GM21423 (cell line): ENCODE measurements at regions not wholly inside any gene's neighbourhood (a gene's known extent, or its start where the extent isn't known, plus 50 kb on each side); places are given as distances from the start of the nearest gene placed in this dataset.

Experiments used
- ATAC-seq: cut with Tn5 transposase; IDR thresholded peaks from one replicate; pipeline ENCODE4 v1.9.1; 2021; ENCODE audit warnings: mild to moderate bottlenecking, moderate library complexity; ENCODE audit not compliant: unreplicated experiment

DNA sequence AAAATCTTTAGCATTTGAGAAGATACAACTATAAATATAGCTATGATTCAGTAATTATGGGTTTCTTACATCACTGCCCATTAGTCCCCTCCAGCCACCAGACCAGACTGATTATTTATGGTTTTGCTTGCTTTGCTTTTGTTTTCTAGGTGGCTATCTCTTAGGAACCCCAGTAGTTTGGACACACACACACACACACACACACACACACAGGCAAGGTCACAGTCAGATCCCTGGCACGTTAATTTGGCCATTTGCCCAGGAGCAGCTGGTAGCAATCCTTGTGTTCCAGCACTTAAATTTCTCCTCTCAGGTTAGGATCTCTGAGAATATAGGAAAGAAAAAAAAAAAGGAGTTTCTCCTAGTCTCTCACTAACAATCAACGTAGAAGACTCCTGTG is 90.2 kb upstream of the RESF1 start:
- no peak for ATAC-seq

DNA sequence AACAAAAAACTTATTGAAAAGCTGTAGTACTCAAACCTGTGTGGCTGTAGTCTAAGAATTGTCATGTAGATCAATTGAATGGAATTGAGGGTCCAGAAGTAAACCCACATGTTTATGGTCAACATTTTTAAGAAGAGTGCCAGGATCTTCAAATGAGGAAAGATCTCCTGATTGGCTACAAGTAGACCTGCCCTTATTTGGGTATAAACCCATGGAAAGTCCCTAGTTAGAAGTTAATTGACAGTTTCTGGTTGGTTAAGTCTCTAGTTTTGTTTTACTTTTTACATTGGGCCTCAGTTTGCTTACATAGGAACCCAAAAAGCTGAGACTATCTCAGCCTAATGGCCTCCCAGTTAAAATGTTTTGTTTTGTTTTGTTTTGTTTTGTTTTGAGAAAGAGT is 91.9 kb upstream of the RESF1 start:
- ATAC-seq, result no peak

DNA sequence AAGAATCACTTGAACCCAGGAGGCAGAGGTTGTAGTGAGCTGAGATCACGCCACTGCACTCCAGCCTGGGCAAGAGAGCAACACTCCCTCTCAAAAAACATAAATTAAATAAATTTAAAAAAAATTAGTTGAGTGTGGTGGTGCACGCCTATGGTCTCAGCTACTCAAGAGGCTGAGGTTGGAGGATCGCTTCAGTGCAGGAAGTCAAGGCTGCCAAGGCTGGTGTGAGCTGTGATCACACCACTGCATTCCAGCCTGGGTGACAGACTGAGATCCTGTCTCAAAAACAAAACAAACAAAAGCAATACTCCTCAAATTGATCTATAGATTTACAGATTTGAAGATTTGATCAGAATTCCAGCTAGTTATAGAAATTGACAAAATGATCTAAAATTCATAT is 92.7 kb upstream of the RESF1 start:
- ATAC-seq, result no peak

DNA sequence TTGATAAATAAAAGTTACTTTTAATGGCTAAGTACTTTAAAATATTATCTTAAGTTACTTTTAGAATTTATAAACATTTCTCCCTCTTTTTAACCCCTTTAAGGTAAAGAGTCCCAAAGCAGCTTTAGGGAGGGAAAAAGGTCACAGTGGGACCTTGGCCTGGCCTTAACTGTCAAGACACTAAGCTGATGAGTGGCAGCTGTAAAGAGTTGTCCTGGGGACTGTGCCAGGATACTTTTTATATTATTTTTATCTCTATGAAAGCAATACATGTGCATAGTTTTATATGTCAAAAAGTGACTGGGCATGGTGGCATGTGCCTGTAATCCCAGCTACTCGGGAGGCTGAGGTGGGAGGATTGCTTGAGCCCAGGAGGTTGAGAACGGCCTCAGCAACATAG is 94.2 kb upstream of the RESF1 start:
- ATAC-seq, result no peak

DNA sequence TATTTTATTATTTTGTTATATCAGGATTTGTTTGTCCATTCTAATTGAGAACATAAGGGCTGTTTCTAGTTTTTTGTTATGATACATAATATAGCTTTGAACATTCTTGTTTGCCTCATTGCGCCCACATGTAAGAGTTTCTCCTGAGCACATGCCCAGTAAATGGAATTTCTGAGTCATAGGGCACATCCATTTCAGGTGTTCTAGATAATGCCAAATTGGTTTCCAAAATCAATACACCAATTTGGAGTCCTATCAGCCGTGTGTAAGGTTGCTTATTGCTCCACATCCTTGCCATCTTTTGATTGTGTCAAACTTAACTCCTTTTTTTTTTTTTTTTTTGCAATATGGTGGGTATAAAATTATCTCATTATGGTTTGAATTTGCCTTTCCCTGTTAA is 97.9 kb upstream of the RESF1 start:
- ATAC-seq, result no peak

DNA sequence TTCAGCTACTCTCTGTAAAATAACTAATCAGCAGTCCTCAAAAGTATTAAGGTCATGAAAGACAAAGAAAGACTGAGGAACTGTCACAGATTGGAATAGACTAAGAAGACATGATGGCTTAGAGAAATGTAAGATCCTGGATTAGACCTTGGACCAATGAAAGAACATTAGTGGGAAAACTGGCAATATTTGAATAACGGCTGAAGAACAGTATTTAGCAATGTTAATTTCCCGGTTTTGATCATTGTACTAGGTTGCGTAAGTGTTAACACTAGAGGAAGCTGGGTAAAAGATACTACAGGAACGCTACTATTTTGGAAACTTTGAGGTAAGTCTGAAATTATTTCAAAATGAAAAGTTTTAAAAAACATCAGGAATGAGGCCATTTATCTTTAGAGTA is 98.8 kb upstream of the RESF1 start:
- ATAC-seq, result no peak

DNA sequence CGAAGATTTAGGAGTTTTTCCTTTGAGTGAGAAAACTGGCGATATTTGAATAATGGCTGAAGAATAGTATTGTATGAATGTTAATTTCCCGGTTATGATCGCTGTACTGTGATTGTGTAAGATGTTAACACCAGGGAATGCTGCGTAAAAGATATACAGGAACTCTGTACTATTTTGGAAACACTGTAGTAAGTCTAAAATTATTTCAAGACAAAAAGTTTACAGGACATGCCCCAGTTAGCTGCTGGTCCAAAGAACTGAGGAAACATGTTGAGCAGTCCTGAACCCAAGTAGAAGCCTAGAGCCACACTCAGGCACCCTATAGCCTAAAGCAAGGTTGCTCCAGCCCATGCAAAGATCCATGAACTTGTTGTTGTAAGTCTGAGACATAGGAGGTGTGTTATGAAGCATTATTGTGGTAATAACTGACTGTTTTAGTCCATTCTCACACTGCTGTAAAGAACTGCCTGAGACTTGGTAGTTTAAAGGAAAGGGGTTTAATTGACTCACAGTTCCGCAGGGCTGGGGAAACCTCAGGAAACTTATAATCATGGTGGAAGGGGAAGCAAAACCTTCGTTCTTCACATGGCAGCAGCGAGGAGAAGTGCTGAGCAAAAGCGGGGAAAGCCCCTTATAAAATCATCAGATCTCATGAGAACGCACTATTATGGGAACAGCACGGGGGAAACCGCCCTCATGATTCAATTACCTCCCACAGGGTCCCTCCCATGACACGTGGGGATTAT is 99.8 kb upstream of the RESF1 start:
- no peak for ATAC-seq

DNA sequence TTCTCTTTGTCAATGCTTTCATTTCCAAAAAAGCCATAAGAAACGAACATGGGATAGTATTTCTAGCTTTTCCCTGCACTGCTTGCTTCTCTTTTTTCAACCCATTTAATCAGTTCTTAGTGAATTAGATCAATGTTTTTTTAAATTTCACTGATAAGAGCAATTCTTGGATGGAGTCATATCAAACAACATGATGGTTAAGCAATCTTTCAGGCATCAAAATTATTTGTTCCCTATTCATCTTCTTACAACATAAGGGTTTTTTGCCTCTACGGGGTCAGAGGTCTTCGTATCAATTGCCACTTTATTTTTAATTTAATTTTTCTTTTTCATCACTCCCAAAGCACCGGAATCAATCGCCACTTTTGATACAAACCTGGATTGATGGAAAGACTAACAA is 103.8 kb upstream of the RESF1 start:
- ATAC-seq, result no peak

DNA sequence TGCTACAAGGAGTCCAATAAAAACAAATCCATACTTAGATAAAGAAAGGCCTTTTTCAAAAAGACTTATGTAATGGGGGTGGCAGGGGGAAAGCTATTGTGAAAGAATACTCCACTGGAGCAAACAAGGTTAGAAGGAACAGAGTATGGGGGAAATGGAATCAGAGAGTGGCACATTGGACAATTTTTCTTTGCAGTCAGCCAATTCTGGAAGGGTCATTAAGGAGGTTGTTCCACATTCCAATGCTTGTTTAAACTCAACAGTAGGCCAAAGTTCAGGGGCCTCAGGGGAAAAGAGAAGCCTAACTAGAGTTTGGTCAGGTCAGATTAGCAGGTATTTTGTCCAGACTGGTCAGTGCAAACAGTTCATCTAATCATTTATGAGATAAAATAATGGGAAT is 105.2 kb upstream of the RESF1 start:
- no peak for ATAC-seq

DNA sequence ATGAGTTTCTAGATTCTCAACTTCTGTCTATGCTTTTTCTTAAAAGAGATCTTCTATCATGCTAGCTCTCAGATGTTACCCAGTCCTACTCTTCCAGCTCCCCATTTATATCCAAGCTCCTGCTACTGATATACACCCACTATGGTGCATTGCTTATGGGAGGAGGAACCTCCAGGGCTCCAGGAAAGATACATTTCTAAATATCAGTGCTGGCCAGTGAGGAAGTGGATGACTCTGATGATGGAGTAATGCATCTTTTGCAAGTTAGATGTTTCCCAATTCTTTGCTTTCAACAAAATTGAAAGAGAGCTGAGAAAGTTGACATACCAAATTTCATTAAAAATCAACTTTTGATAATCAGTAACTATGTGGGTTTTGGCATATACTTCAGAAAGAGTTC is 105.7 kb upstream of the RESF1 start:
- ATAC-seq, result no peak

DNA sequence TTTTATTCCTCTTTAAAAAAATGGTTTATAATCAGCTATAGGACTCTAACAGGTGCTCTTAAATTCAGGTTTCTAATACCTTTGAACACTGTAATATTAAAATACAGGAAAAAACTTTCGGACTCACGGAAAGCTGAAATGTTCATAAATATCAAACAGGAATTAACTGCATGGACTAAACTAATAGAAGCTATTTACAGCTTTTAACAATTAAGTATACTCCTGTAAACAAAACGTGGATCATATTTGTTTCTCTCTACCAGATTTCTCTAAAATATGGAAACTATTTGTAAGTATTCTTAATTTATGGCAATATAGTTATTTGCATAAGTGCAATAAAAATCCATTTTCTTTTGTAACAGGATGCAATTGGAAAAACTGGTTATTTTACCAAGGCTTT is 108.9 kb upstream of the RESF1 start:
- no peak for ATAC-seq

DNA sequence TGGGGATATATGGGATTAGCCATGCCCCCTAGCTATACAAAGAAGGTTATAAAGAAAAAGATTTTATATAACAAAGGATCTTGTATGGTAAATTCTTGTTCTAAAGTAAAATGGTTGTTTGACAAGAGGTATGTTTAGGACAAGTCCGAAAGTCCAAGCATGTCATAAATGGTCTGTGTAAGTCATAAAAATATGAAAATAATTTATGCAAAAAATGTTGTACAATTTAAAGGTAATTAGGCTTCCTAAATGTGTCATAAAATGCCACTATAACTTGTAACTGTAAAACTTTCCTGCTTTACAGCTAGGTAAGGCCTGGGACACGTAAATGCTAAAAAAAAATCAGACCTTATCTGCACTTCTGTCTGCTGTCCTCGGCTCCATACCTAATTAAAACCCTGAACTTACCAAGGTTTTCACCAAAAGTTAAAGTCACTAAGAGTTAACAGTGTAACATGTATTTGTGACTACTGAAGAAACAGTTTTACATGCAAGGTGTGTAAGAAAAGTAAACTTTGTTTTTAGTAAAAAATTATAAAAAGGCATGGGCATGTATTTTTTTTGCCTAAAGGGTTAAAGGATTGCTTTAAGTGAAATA is 110.0 kb upstream of the RESF1 start:
- ATAC-seq, result no peak

DNA sequence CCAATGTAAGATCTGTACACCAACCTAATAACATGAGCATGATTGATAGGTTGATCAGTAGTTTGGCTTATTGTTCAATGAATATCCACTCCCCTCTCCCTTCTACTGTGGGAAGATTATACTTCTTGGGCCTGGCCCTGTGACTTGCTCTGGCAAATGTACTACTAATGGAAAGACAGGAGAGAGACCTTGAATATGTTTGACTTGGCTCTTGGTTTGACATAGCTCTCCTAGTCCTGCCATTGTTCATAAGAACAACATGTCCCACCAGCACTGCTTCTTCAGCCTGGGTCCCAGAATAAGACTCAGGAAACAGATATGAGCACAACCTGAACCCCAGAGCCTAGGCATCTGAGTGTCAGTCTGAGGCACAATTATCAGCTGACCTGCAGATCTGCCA is 112.8 kb upstream of the RESF1 start:
- no peak for ATAC-seq

DNA sequence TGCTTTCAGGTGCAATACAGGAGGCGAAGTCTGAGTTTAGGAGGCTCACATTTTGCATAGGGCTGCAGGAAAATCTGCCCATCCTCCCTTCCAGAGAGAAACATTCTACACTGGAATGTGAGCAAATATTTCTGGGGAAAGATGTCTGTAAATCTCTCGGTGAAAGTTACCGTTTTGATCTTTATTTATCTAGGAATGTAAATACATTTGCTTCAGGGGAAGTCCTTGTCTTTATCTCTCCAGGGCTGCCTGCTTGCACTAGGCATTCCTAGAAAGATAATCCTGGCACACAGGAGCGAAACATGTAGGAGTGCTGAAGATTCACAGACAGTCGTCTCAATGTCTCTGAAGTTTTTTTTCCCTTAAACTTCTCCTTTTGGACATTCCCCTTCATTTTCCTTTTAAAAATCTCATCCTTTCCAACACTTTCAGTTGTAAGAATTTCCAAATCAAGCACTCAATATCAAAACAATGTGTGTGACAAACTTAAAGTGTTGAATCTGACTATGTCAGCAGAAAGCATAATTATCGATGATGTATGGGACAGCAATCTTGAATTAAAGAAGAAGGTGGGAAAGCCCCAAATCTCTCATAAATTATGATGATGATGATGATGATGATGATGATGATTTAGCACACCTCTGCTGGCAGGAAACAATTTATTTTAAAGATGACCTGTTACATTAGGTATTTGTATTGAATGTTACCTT is 113.4 kb upstream of the RESF1 start:
- no peak for ATAC-seq

DNA sequence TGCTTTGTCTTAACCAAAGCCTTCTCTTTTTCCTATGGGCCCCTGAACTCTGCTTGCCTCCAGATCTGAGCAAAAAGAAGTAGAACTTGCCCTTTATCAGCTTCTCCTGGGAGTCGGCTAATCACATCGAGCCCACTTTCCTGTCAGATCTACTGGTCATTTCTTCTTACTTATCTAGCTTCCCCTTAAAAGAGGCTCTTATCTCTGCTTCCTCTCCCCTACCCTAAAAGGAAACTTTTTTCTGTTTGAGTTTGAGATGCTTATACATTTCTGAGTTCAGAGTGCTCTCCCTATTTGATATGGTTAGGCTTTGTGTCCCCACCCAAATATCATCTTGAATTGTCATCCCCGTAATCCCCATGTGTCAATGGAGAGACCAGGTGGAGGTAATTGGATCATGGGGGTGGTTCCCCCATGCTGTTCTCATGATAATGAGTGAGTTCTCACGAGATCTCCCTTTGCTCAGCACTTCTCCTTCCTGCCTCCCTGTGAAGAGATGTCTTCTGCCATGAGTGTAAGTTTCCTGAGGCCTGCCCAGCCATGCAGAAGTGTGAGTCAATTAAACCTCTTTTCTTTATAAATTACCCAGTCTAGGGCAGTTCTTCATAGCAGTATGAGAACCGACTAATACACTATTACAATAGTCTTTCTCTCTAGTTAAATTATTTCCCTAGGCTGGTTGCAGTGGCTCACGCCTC is 114.7 kb upstream of the AMN1 start:
- no peak for ATAC-seq

DNA sequence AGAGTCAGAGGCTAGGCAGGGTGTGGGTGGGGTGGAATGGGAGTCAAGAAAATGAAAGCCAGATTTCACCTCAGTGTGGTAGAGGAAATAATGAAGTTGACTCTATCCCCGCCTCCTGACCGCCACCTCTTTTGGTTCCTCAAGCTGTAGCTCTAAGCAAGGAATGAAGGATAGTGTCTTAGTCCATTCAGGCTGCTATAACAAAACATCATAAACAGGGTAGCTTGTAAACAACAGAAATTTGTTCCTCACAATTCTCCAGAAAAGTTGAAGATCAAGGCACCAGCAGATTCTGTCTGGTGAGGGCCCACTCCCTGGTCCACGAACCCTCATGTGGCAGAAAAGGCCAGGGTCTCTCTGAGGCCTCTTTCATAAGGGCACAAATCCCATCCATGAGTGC is 109.1 kb upstream of the AMN1 start:
- no peak for ATAC-seq

DNA sequence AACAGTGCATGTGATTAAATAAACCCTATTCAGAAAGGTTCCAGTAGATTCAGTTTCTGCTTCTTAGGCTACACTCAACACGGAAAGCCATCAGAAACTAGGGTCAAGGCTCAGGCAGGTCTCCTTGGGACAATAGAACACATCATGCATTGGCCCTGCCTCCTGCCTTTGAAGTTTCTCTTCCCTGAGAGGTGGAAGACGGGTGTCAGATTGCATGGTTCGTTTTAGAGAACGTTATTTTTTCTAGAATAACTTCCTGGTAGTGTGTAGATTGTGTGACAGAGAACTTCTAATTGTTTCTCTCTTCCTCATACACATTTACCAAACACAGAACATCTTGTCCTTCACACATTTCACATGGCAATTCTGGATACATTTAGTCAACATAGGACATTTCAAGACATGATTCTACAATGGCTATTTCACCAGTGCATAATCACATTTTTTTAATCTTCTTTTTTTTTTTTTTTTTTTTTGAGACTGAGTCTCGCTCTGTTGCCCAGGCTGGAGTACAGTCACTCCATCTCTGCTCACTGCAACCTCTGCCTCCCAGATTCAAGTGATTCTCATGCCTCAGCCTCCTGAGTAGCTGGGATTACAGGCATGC is 106.6 kb upstream of the AMN1 start:
- no peak for ATAC-seq

DNA sequence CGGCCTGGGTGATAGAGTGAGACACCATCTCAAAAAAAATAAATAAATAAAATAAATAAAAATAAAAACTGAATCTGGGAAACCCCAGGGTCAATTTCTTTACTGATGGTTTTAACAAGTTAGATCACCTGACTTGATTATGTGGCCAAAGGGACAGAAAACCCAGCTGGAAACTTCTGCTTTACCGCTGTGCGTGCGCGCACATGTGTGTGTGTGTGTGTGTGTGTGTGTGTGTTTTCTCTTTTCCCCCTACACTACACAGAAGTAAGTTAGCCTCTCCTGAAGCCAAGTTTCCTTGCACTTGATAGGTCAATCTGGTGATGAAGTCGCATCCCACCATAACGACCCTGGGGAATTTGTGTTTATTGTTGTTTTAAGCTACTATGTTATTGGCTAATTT is 105.3 kb upstream of the AMN1 start:
- ATAC-seq, result no peak

DNA sequence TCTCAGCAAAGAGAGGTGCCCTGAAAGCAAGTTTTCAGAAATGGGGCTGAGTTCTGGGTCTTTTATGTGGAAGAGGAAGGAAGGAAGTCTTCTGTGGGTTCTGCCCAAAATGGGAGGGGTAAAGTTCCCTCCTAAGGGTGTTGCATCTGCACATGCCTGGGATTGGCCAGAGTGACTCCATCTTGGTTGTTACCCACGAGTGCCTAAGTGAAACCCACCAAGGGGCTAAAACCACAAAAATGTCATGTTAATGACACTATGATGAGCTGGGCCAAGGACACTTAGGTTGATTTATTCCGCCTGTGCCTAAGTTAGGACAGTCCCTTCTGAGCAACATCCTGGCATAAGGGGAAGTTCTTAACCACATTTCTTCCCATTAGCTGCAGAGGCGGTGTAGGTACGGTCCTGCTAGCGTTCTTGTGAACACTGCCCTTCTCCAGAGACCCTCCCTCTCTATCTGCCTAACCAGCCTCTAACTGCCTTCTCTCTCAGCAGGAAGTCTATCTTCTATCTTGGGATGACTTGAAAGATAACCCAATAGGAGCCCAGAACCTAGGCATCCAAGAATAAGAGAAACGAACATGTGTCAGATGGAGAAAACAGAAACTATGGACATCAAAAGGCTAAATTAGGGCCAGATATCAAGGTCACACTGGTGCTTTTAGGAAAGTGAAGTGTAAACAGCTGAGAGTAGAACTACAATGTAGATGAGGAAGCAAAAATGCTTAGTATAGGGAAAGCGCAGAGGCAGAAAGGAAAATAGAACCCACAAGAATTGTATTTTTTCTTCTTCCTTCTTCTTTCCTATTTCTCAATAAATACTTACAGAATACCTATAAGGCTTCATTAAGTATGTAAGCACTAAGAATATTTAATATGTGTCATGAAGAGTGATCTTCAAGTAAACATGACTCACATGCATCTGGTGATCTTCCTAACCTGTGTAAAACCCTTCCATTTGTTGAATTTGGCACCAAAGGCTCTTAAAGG is 104.2 kb upstream of the AMN1 start:
- peak; percentile 68 for ATAC-seq

DNA sequence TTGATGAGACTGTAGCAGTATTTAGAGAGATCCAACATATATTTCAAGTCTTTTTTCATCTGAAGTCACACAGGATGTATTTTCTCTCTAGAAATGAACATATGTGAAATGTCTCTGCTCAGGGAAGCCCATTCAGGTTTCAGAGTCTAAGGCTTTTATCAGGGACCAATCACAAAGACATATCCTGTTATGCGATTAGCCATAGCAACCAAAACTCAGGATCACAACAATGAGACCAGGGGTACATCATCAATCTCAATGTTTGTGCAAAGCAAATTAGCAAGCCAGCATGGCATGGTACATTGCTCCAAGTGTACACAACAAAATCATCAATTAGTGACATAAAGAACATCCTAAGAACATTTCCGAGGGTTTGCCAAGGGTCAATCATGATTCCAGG is 99.2 kb upstream of the AMN1 start:
- ATAC-seq, result no peak
